ENCODE measurements at regions not wholly inside any gene's neighbourhood (a gene's known extent, or its start where the extent isn't known, plus 50 kb on each side); places are given as distances from the start of the nearest gene placed in this dataset.

- Histone ChIP-seq H3K27ac (ENCODE audit: low read depth in 1 of 2, low read length in 1 of 2) (no peak overlapping the region), H3K4me3 (no peak overlapping the region), H3K9ac (ENCODE audit: insufficient read depth in 1 of 2, low read length in 2 of 2) (no peak overlapping the region), H3K27me3 (ENCODE audit: control insufficient read depth in 3 of 3, insufficient read depth in 3 of 3, low read length in 2 of 3) (no peaks in the 10 kb centered on the region), H3K4me1 (ENCODE audit: control insufficient read depth in 5 of 5, insufficient read depth in 5 of 5, low read length in 5 of 5) (no peaks in the 10 kb centered on the region), H3K36me3 (ENCODE audit: control insufficient read depth in 4 of 4, insufficient read depth in 4 of 4, low read length in 4 of 4) (no peaks in the 10 kb centered on the region), H3K9me3 (ENCODE audit: control insufficient read depth in 4 of 4, insufficient read depth in 3 of 4, low read length in 3 of 4) (no peaks in the 10 kb centered on the region)
- DNase-seq (no peak), ATAC-seq (ENCODE audit: insufficient read depth, low FRiP score) (no peak)
- 86 to 87% methylated on average over 3 of the region's 3 CpGs for whole genome bisulfite sequencing, 2 donors
- no peak for TF ChIP-seq CTCF (IDR thresholded peaks at IDR 0.05; ENCODE audit: control extremely low read depth, extremely low read depth)
Observed at GRCh38 chr21:28357743-28358142, 634.9 kb downstream of the LTN1 start.

GRCh38 chr21:28356422-28356821 lies 636.3 kb downstream of the LTN1 start:
- H3K4me1 ChIP-seq (ENCODE audit: control insufficient read depth in 5 of 5, insufficient read depth in 5 of 5, low read length in 5 of 5), result no peaks in the 10 kb centered on the region
- H3K36me3 ChIP-seq (ENCODE audit: control insufficient read depth in 4 of 4, insufficient read depth in 4 of 4, low read length in 4 of 4), result no peaks in the 10 kb centered on the region
- H3K4me3 ChIP-seq, result no peak overlapping the region
- no peaks in the 10 kb centered on the region for H3K9me3 ChIP-seq (ENCODE audit: control insufficient read depth in 4 of 4, insufficient read depth in 3 of 4, low read length in 3 of 4)
- 93 to 96% methylated on average over 2 of the region's 2 CpGs for WGBS, 2 donors
- H3K9ac ChIP-seq (ENCODE audit: insufficient read depth in 1 of 2, low read length in 2 of 2), result no peak overlapping the region
- TF ChIP-seq CTCF (IDR thresholded peaks at IDR 0.05; ENCODE audit: control extremely low read depth, extremely low read depth), result no peak
- H3K27me3 ChIP-seq (ENCODE audit: control insufficient read depth in 3 of 3, insufficient read depth in 3 of 3, low read length in 2 of 3), result no peaks in the 10 kb centered on the region
- DNase-seq, result no peak
- no peak overlapping the region for H3K27ac ChIP-seq (ENCODE audit: low read depth in 1 of 2, low read length in 1 of 2)
- no peak for ATAC-seq (ENCODE audit: insufficient read depth, low FRiP score)

GRCh38 chr21:28345934-28346333 lies 646.7 kb downstream of the LTN1 start:
- Histone ChIP-seq H3K9ac (ENCODE audit: insufficient read depth in 1 of 2, low read length in 2 of 2) (no peak overlapping the region), H3K9me3 (ENCODE audit: control insufficient read depth in 4 of 4, insufficient read depth in 3 of 4, low read length in 3 of 4) (no peaks in the 10 kb centered on the region), H3K27ac (ENCODE audit: low read depth in 1 of 2, low read length in 1 of 2) (no peak overlapping the region), H3K4me3 (no peak overlapping the region), H3K4me1 (ENCODE audit: control insufficient read depth in 5 of 5, insufficient read depth in 5 of 5, low read length in 5 of 5) (no peaks in the 10 kb centered on the region), H3K36me3 (ENCODE audit: control insufficient read depth in 4 of 4, insufficient read depth in 4 of 4, low read length in 4 of 4) (no peaks in the 10 kb centered on the region), H3K27me3 (ENCODE audit: control insufficient read depth in 3 of 3, insufficient read depth in 3 of 3, low read length in 2 of 3) (no peaks in the 10 kb centered on the region)
- no peak for DNase-seq
- TF ChIP-seq CTCF (IDR thresholded peaks at IDR 0.05; ENCODE audit: control extremely low read depth, extremely low read depth), result no peak
- ATAC-seq (ENCODE audit: insufficient read depth, low FRiP score), result no peak
- 37 to 57% methylated on average over 2 of the region's 2 CpGs for WGBS, 2 donors

- Histone ChIP-seq H3K4me3 (no peak overlapping the region), H3K9ac (ENCODE audit: insufficient read depth in 1 of 2, low read length in 2 of 2) (no peak overlapping the region), H3K36me3 (ENCODE audit: control insufficient read depth in 4 of 4, insufficient read depth in 4 of 4, low read length in 4 of 4) (no peaks in the 10 kb centered on the region), H3K4me1 (ENCODE audit: control insufficient read depth in 5 of 5, insufficient read depth in 5 of 5, low read length in 5 of 5) (no peaks in the 10 kb centered on the region), H3K27me3 (ENCODE audit: control insufficient read depth in 3 of 3, insufficient read depth in 3 of 3, low read length in 2 of 3) (no peaks in the 10 kb centered on the region), H3K27ac (ENCODE audit: low read depth in 1 of 2, low read length in 1 of 2) (no peak overlapping the region), H3K9me3 (ENCODE audit: control insufficient read depth in 4 of 4, insufficient read depth in 3 of 4, low read length in 3 of 4) (no peaks in the 10 kb centered on the region)
- DNase-seq, result no peak
- TF ChIP-seq CTCF (IDR thresholded peaks at IDR 0.05; ENCODE audit: control extremely low read depth, extremely low read depth), result no peak
- 72 to 88% methylated on average over 1 of the region's 1 CpG for WGBS, 2 donors
- no peak for ATAC-seq (ENCODE audit: insufficient read depth, low FRiP score)
Observed at GRCh38 chr21:28344985-28345384, 647.7 kb downstream of the LTN1 start.

All from lung (tissue), 11 donors.